ENCODE measurements at regions not wholly inside any gene's neighbourhood (a gene's known extent, or its start where the extent isn't known, plus 50 kb on each side); places are given as distances from the start of the nearest gene placed in this dataset.

DNA sequence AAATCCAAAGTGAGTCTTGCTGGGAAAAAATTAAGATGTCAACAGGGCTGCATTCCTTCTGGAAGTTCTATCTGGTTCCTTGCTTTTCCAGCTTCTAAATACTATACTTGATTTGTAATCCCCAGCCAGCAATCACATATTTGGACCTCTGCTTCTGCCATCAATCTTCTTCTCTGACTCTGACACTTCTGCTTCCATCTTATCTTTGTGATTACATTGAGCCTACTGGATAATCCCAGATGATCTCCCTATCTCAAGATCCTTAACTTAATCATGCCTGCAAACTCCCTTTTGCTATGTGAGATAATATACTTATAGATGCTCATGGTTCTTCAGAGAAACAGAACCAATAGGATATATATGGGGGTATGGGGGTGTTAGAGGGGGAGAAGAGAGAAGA, 49.9 kb upstream of the ZDHHC17 start:
- TF ChIP-seq, protein P1, sequence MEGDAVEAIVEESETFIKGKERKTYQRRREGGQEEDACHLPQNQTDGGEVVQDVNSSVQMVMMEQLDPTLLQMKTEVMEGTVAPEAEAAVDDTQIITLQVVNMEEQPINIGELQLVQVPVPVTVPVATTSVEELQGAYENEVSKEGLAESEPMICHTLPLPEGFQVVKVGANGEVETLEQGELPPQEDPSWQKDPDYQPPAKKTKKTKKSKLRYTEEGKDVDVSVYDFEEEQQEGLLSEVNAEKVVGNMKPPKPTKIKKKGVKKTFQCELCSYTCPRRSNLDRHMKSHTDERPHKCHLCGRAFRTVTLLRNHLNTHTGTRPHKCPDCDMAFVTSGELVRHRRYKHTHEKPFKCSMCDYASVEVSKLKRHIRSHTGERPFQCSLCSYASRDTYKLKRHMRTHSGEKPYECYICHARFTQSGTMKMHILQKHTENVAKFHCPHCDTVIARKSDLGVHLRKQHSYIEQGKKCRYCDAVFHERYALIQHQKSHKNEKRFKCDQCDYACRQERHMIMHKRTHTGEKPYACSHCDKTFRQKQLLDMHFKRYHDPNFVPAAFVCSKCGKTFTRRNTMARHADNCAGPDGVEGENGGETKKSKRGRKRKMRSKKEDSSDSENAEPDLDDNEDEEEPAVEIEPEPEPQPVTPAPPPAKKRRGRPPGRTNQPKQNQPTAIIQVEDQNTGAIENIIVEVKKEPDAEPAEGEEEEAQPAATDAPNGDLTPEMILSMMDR (IDR thresholded peaks at IDR 0.05; ENCODE audit: insufficient read depth in 1 of 2, low read depth in 1 of 2, low read length in 1 of 2, severe bottlenecking in 1 of 2, unreplicated experiment in 1 of 2) = no peak
- no peak overlapping the region for H3K4me3 ChIP-seq (ENCODE audit: low read depth, low read length)
- H3K4me1 ChIP-seq = peaks cover 40% of the 10 kb centered on the region
- intact Hi-C loops (cut with micrococcal nuclease; ENCODE audit: unreplicated experiment) = no loop called here
- Mint-ChIP-seq H3K27me3 (ENCODE audit: insufficient read depth, unreplicated experiment) (no peaks in the 10 kb centered on the region), H3K27ac (ENCODE audit: unreplicated experiment) (no peak overlapping the region), H3K9me3 (ENCODE audit: unreplicated experiment) (peaks cover 20% of the 10 kb centered on the region), H3K4me3 (ENCODE audit: unreplicated experiment) (no peak overlapping the region), H3K4me1 (ENCODE audit: low read depth, unreplicated experiment) (peaks cover 22% of the 10 kb centered on the region), H3K36me3 (ENCODE audit: insufficient read depth, unreplicated experiment) (no peaks in the 10 kb centered on the region)
- ChIA-PET CTCF (no interaction called here), POLR2A (no interaction called here)
- no TSS peak for BruUV-seq (replicated peaks)
- H3K9me3 ChIP-seq = no peaks in the 10 kb centered on the region
- H3K36me3 ChIP-seq (ENCODE audit: control insufficient read depth, insufficient read depth, low read length) = no peaks in the 10 kb centered on the region
- no peak for DNase-seq
- H3K27me3 ChIP-seq (replicated peaks; ENCODE audit: control insufficient read depth, insufficient read depth, low read length) = no peaks in the 10 kb centered on the region

Data from Caco-2 (cell line).